Upper lobe of left lung (tissue), 4 donors: ENCODE measurements at regions not wholly inside any gene's neighbourhood (a gene's known extent, or its start where the extent isn't known, plus 50 kb on each side); places are given as distances from the start of the nearest gene placed in this dataset.

ENCODE experiments used
- CTCF ChIP-seq, 6 experiments: fragments of 450-650 bp in 4 of 6; fragments of 200-600 bp in 2 of 6; sonication (generic) in 2 of 6; IDR thresholded peaks; one replicate each; pipeline ENCODE4 v1.5.1; 2016 to 2019; ENCODE audit warnings: antibody characterized with exemption in 6 of 6
- EP300 ChIP-seq, 4 donors: sonication (generic); formaldehyde crosslinking; IDR thresholded peaks; one replicate each; pipeline ENCODE4 v1.5.1; 2017; ENCODE audit warnings: antibody characterized with exemption in 4 of 4, control low read depth in 2 of 4
- POLR2A ChIP-seq, 4 donors: fragments of 450-650 bp; IDR thresholded peaks; one replicate each; pipeline ENCODE4 v1.5.1; 2016 to 2017; ENCODE audit warnings: antibody characterized with exemption in 4 of 4, mild to moderate bottlenecking in 2 of 4
- POLR2AphosphoS5 ChIP-seq, 2 donors: sonication (generic); formaldehyde crosslinking; IDR thresholded peaks; one replicate each; pipeline ENCODE4 v1.5.1; 2017; ENCODE audit warnings: antibody characterized with exemption in 2 of 2

- TF ChIP-seq EP300 (IDR thresholded peaks at IDR 0.05): no peak
- TF ChIP-seq CTCF (IDR thresholded peaks at IDR 0.05): no peak
- TF ChIP-seq POLR2A (IDR thresholded peaks at IDR 0.05): no peak
- no peak for TF ChIP-seq POLR2AphosphoS5 (IDR thresholded peaks at IDR 0.05)
These were observed 619.8 kb downstream of the JRKL start for GRCh38 chr11:97009613-97010012.
